ENCODE measurements at regions not wholly inside any gene's neighbourhood (a gene's known extent, or its start where the extent isn't known, plus 50 kb on each side); places are given as distances from the start of the nearest gene placed in this dataset.

DNA sequence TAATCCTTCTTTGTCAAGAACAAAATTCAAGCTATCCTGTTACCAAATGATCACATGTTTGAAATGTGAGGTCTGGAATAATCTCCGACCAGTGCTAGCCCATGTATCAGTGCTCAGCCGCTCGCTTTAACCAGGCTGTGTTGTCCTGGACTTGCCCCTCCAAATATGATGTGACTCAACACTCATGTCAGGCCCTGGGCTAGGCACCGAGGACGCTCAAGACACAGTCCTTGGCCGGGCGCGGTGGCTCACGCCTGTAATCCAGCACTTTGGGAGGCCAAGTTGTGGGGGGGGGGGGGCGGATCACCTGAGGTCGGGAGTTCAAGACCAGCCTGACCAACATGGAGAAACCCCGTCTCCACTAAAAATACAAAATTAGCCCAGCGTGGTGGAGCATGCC, 54.1 kb upstream of the WNT7B start:
- H3K4me3 ChIP-seq (ENCODE audit: insufficient read depth, low read depth, low read length), result no peak overlapping the region
- dilution Hi-C loops (cut with HindIII; ENCODE audit: low sequenced_read_pairs, unreplicated experiment) (no loop called here), intact Hi-C loops (cut with micrococcal nuclease) (no loop called here), in situ Hi-C loops (cut with MboI; ENCODE audit: low sequenced_read_pairs) (no loop called here)
- no peak overlapping the region for H2AFZ ChIP-seq (replicated peaks; ENCODE audit: low read length, poor library complexity)
- H4K8ac ChIP-seq (ENCODE audit: low read depth in 2 of 2, low read length in 2 of 2), result no peak overlapping the region
- no peak overlapping the region for H3K18ac ChIP-seq (ENCODE audit: low read depth, low read length)
- no peak overlapping the region for H2BK20ac ChIP-seq (ENCODE audit: low read depth, low read length)
- no peaks in the 10 kb centered on the region for H4K20me1 ChIP-seq (ENCODE audit: insufficient read depth, low read length)
- no peak overlapping the region for H2AK5ac ChIP-seq (ENCODE audit: low read depth, low read length)
- no peaks in the 10 kb centered on the region for H3K9me1 ChIP-seq (ENCODE audit: insufficient read depth, low read length)
- H2BK15ac ChIP-seq (ENCODE audit: low read depth, low read length), result no peak overlapping the region
- ChIA-PET CTCF (no interaction called here), POLR2A (ENCODE audit: unreplicated experiment) (no interaction called here)
- no peak overlapping the region for H4K91ac ChIP-seq (ENCODE audit: insufficient read depth, low read depth, low read length)
- no peaks in the 10 kb centered on the region for H3K36me3 ChIP-seq (ENCODE audit: control insufficient read depth, insufficient read depth, low read length)
- ATAC-seq (ENCODE audit: low read depth) (no peak), DNase-seq (no peak)
- H3K4ac ChIP-seq (ENCODE audit: low read depth, low read length), result no peak overlapping the region
- H2AK9ac ChIP-seq (replicated peaks; ENCODE audit: low read depth, low read length, poor library complexity), result no peak overlapping the region
- no peak overlapping the region for H3K4me2 ChIP-seq (ENCODE audit: low read depth, low read length)
- no peak overlapping the region for H4K5ac ChIP-seq (ENCODE audit: low read depth, low read length)
- H3K14ac ChIP-seq (replicated peaks; ENCODE audit: low read depth, low read length), result no peak overlapping the region
- H3K56ac ChIP-seq (ENCODE audit: extremely low read depth, insufficient read depth, low read length), result no peak overlapping the region; the same call in 1 of the 2 replicates
- H2BK5ac ChIP-seq (ENCODE audit: low read depth, low read length, poor library complexity, severe bottlenecking), result no peak overlapping the region
- no peaks in the 10 kb centered on the region for H3K9me3 ChIP-seq (ENCODE audit: control insufficient read depth, insufficient read depth, low read length)
- H3K27me3 ChIP-seq (ENCODE audit: control insufficient read depth, insufficient read depth, low read length), result peaks cover 20% of the 10 kb centered on the region
- 90% methylated on average over 3 of the region's 13 CpGs; no CpG with 5 or more reads in 1 of the 2 experiments for WGBS, 2 experiments (ENCODE audit: extremely low coverage in 2 of 2, insufficient read length in 1 of 2)
- peaks cover 0 to under 1% of the 10 kb centered on the region in 2 experiments; a peak in 2 of 4 replicates for H3K79me1 ChIP-seq (ENCODE audit: low read depth in 1 of 2, low read length in 2 of 2)
- H2BK120ac ChIP-seq (ENCODE audit: low read depth, low read length), result no peak overlapping the region
- H3K23ac ChIP-seq (ENCODE audit: low read depth, low read length), result no peak overlapping the region
- H3K27ac ChIP-seq (ENCODE audit: insufficient read depth, low read length), result no peak overlapping the region
- H3K9ac ChIP-seq (ENCODE audit: low read depth, low read length), result no peak overlapping the region
- H3K4me1 ChIP-seq (ENCODE audit: control insufficient read depth, insufficient read depth, low read length), result peaks cover 1% of the 10 kb centered on the region; the same call in 1 of the 2 replicates
- TF ChIP-seq FOS (IDR thresholded peaks at IDR 0.05; ENCODE audit: low read depth, low read length), result no peak
- TF ChIP-seq MAZ (IDR thresholded peaks at IDR 0.05; ENCODE audit: borderline replicate concordance, low read depth, low read length), result no peak
- TF ChIP-seq RFX5 (IDR thresholded peaks at IDR 0.05; ENCODE audit: low read depth, low read length), result no peak
- no peak for TF ChIP-seq SMC3 (IDR thresholded peaks at IDR 0.05; ENCODE audit: low read depth, low read length)
- TF ChIP-seq MXI1 (IDR thresholded peaks at IDR 0.05; ENCODE audit: borderline replicate concordance, low read depth, low read length), result no peak
- BruUV-seq (replicated peaks), result no TSS peak

All from IMR-90 (cell line).